H9 (cell line): ENCODE measurements at regions not wholly inside any gene's neighbourhood (a gene's known extent, or its start where the extent isn't known, plus 50 kb on each side); places are given as distances from the start of the nearest gene placed in this dataset.

ENCODE experiments used
- DNase-seq: peaks from one replicate; pipeline ENCODE4 v3.0.0-alpha.2; 2017
- H2AFZ ChIP-seq: one replicate; pipeline ENCODE4 v1.6.1; 2013; ENCODE audit warnings: mild to moderate bottlenecking, low read length, control low read depth, moderate library complexity
- H2AK5ac ChIP-seq: 2 replicates; pipeline ENCODE4 v1.6.1; 2013; ENCODE audit warnings: low read length, control low read depth, mixed read lengths; ENCODE audit not compliant: insufficient read length
- H2BK120ac ChIP-seq: one replicate; pipeline ENCODE4 v1.6.1; 2013; ENCODE audit warnings: low read depth, mild to moderate bottlenecking, low read length, control low read depth, inconsistent platforms; ENCODE audit not compliant: poor library complexity, severe bottlenecking
- H2BK12ac ChIP-seq: 2 replicates; pipeline ENCODE4 v1.6.1; 2013; ENCODE audit warnings: low read length, control low read depth, mixed read lengths, low read depth; ENCODE audit not compliant: insufficient read length
- H2BK15ac ChIP-seq: 2 replicates; pipeline ENCODE4 v1.6.1; 2013; ENCODE audit warnings: low read depth, low read length, control low read depth
- H2BK20ac ChIP-seq: one replicate; pipeline ENCODE4 v1.6.1; 2013; ENCODE audit warnings: low read depth, mild to moderate bottlenecking, low read length, control low read depth, inconsistent platforms; ENCODE audit not compliant: poor library complexity, severe bottlenecking
- H2BK5ac ChIP-seq: 2 replicates; pipeline ENCODE4 v1.6.1; 2013; ENCODE audit warnings: low read length, control low read depth, mixed read lengths; ENCODE audit not compliant: insufficient read length
- H3K14ac ChIP-seq: 2 replicates; pipeline ENCODE4 v1.6.1; 2013; ENCODE audit warnings: low read length, control low read depth; ENCODE audit not compliant: insufficient read depth
- H3K18ac ChIP-seq: 2 replicates; pipeline ENCODE4 v1.6.1; 2013; ENCODE audit warnings: low read depth, mild to moderate bottlenecking, mixed read lengths, low read length, control low read depth; ENCODE audit not compliant: insufficient read length
- H3K23ac ChIP-seq: 2 replicates; pipeline ENCODE4 v1.6.1; 2013; ENCODE audit warnings: low read length, control low read depth, mixed read lengths, low read depth; ENCODE audit not compliant: insufficient read length
- H3K23me2 ChIP-seq: 2 replicates; pipeline ENCODE4 v1.6.1; 2013; ENCODE audit warnings: low read depth, mild to moderate bottlenecking, mixed read lengths, low read length, control low read depth; ENCODE audit not compliant: insufficient read length, poor library complexity, severe bottlenecking
- H3K27ac ChIP-seq: 2 replicates; pipeline ENCODE4 v1.5.1; 2013; ENCODE audit warnings: low read length, control low read depth, mixed read lengths, low read depth; ENCODE audit not compliant: insufficient read length
- H3K27me3 ChIP-seq: 2 replicates; pipeline ENCODE4 v1.6.1; 2013; ENCODE audit warnings: low read length, control low read depth, inconsistent platforms; ENCODE audit not compliant: insufficient read depth
- H3K4ac ChIP-seq: 2 replicates; pipeline ENCODE4 v1.6.1; 2013; ENCODE audit warnings: low read depth, mild to moderate bottlenecking, control low read depth, inconsistent platforms, low read length, moderate library complexity
- H3K4me1 ChIP-seq: 2 replicates; pipeline ENCODE4 v1.6.1; 2013; ENCODE audit warnings: low read length, control low read depth, inconsistent platforms; ENCODE audit not compliant: insufficient read depth
- H3K4me2 ChIP-seq: 2 replicates; pipeline ENCODE4 v1.6.1; 2013; ENCODE audit warnings: low read length, control low read depth, mixed read lengths; ENCODE audit not compliant: insufficient read length, insufficient read depth
- H3K56ac ChIP-seq: 2 replicates; pipeline ENCODE4 v1.6.1; 2013; ENCODE audit warnings: low read depth, mild to moderate bottlenecking, mixed read lengths, low read length, control low read depth; ENCODE audit not compliant: insufficient read length
- H3K79me1 ChIP-seq: 2 replicates; pipeline ENCODE4 v1.6.1; 2013; ENCODE audit warnings: low read depth, mild to moderate bottlenecking, moderate library complexity, low read length, control low read depth, inconsistent platforms; ENCODE audit not compliant: insufficient read depth, poor library complexity, severe bottlenecking
- H3K79me2 ChIP-seq: 2 replicates; pipeline ENCODE4 v1.6.1; 2013; ENCODE audit warnings: low read length, control low read depth, inconsistent platforms; ENCODE audit not compliant: insufficient read depth
- H3K9ac ChIP-seq: 2 replicates; pipeline ENCODE4 v1.6.1; 2013; ENCODE audit warnings: low read length, control low read depth, mixed read lengths; ENCODE audit not compliant: insufficient read length; ENCODE audit errors: extremely low read depth
- H3K9me3 ChIP-seq: one replicate; pipeline ENCODE4 v1.6.1; 2013; ENCODE audit warnings: low read depth, low read length, inconsistent platforms; ENCODE audit not compliant: control insufficient read depth
- H3T11ph ChIP-seq: one replicate; pipeline ENCODE4 v1.6.1; 2013; ENCODE audit warnings: mild to moderate bottlenecking, low read length, control low read depth, inconsistent platforms
- H4K20me1 ChIP-seq: one replicate; pipeline ENCODE4 v1.6.1; 2013; ENCODE audit not compliant: control insufficient read depth, insufficient read length, insufficient read depth
- H4K5ac ChIP-seq: 2 replicates; pipeline ENCODE4 v1.6.1; 2013; ENCODE audit warnings: low read depth, mild to moderate bottlenecking, mixed read lengths, low read length, control low read depth; ENCODE audit not compliant: insufficient read length
- H4K8ac ChIP-seq: replicated peaks from 2 replicates; pipeline ENCODE4 v1.6.1; 2013; ENCODE audit warnings: low read length, control low read depth, mixed read lengths, low read depth; ENCODE audit not compliant: insufficient read length
- H4K91ac ChIP-seq: 2 replicates; pipeline ENCODE4 v1.6.1; 2013; ENCODE audit warnings: low read depth, mild to moderate bottlenecking, moderate library complexity, mixed read lengths, low read length, control low read depth; ENCODE audit not compliant: insufficient read length
- H3K27ac Mint-ChIP-seq, 3 experiments: 2 replicates in 2 of 3; 3 replicates in 1 of 3; pipeline ENCODE4 v1.8.0; 2020 to 2021; ENCODE audit warnings: mixed read lengths in 3 of 3, mild to moderate bottlenecking in 1 of 3, moderate library complexity in 1 of 3
- H3K27me3 Mint-ChIP-seq: 2 replicates; pipeline ENCODE4 v1.8.0; 2021; ENCODE audit warnings: low read depth, mild to moderate bottlenecking, moderate library complexity, mixed read lengths
- H3K36me3 Mint-ChIP-seq, 3 experiments: 2 replicates in 2 of 3; 3 replicates in 1 of 3; pipeline ENCODE4 v1.8.0; 2020 to 2021; ENCODE audit warnings: low read depth in 3 of 3, mixed read lengths in 3 of 3; ENCODE audit not compliant: insufficient read depth in 1 of 3
- H3K4me1 Mint-ChIP-seq, 2 experiments: 2 replicates each; pipeline ENCODE4 v1.8.0; 2020; ENCODE audit warnings: mixed read lengths in 2 of 2
- H3K4me3 Mint-ChIP-seq, 2 experiments: 2 replicates in 1 of 2; 3 replicates in 1 of 2; pipeline ENCODE4 v1.8.0; 2020 to 2021; ENCODE audit warnings: mild to moderate bottlenecking in 2 of 2, mixed read lengths in 2 of 2, moderate library complexity in 1 of 2
- H3K9me3 Mint-ChIP-seq, 2 experiments: 2 replicates in 1 of 2; 3 replicates in 1 of 2; pipeline ENCODE4 v1.8.0; 2020; ENCODE audit warnings: mild to moderate bottlenecking in 2 of 2, mixed read lengths in 2 of 2, moderate library complexity in 1 of 2
- CTCF ChIP-seq: fragments of 200-600 bp; sonication (generic); conservative IDR thresholded peaks from 3 replicates; pipeline ENCODE4 v1.8.0; 2021; ENCODE audit warnings: antibody characterized with exemption, mild to moderate bottlenecking
- WGBS: extraction: QIAGEN DNeasy Blood & Tissue Kit; methylation state at CpG from one replicate; pipeline ENCODE4 v1.1.7; 2013; ENCODE audit warnings: missing lambda C conversion rate, low lambda C conversion rate, mixed read lengths; ENCODE audit not compliant: insufficient read length; ENCODE audit errors: extremely low coverage; 5-methylcytosine and 5-hydroxymethylcytosine counted together

GRCh38 chr14:46432516-46432915 lies 219.1 kb downstream of the RPL10L start:
- H3K4me2 ChIP-seq, result no peak overlapping the region
- no CpG with 5 or more reads among the region's 2 CpGs for WGBS
- no peaks in the 10 kb centered on the region for H3K79me1 ChIP-seq
- no peak for TF ChIP-seq CTCF
- H4K20me1 ChIP-seq, result no peaks in the 10 kb centered on the region
- H2AK5ac ChIP-seq, result no peak overlapping the region
- H3K9me3 ChIP-seq, result no peaks in the 10 kb centered on the region
- no peak overlapping the region for H4K8ac ChIP-seq
- H3K4ac ChIP-seq, result no peak overlapping the region
- H3K56ac ChIP-seq, result no peak overlapping the region
- no peak overlapping the region for H2BK15ac ChIP-seq
- H4K91ac ChIP-seq, result no peak overlapping the region
- no peaks in the 10 kb centered on the region for H3K23me2 ChIP-seq
- H3K27me3 ChIP-seq, result no peaks in the 10 kb centered on the region
- no peak overlapping the region for H2AFZ ChIP-seq
- no peaks in the 10 kb centered on the region for H3K79me2 ChIP-seq
- peak; percentile 41 for DNase-seq
- Mint-ChIP-seq H3K9me3 (peaks cover 0 to 5% of the 10 kb centered on the region in 2 experiments; a peak in 2 of 5 replicates), H3K27me3 (no peaks in the 10 kb centered on the region), H3K4me1 (peaks cover 24 to 27% of the 10 kb centered on the region in 2 experiments), H3K27ac (peak overlapping the region in 2 of 3 experiments; percentile 36 to 82; a peak in 4 of 7 replicates), H3K4me3 (no peak overlapping the region), H3K36me3 (peaks cover 0 to 8% (median 6%) of the 10 kb centered on the region in 3 experiments; a peak in 4 of 7 replicates)
- H3K27ac ChIP-seq, result no peak overlapping the region
- H2BK12ac ChIP-seq, result no peak overlapping the region
- H2BK20ac ChIP-seq, result no peak overlapping the region
- H2BK5ac ChIP-seq, result no peak overlapping the region
- no peak overlapping the region for H3K9ac ChIP-seq
- peaks cover 8% of the 10 kb centered on the region; the same call in 1 of the 2 replicates for H3K4me1 ChIP-seq
- no peak overlapping the region for H3K23ac ChIP-seq
- H3K18ac ChIP-seq, result no peak overlapping the region
- no peak overlapping the region for H3K14ac ChIP-seq
- no peak overlapping the region for H2BK120ac ChIP-seq
- H3T11ph ChIP-seq, result no peak overlapping the region
- no peak overlapping the region for H4K5ac ChIP-seq
